RWPE1 (cell line): ENCODE measurements at regions not wholly inside any gene's neighbourhood (a gene's known extent, or its start where the extent isn't known, plus 50 kb on each side); places are given as distances from the start of the nearest gene placed in this dataset.

ENCODE experiments used
- CTCF ChIA-PET: fragments of 350-600 bp; sonication (Branson Sonifier 250); formaldehyde crosslinking; extraction: SDS; loops from one replicate; lab custom pipeline; 2021; lab: Yijun Ruan, JAX
- POLR2A ChIA-PET: fragments of 400-600 bp; formaldehyde crosslinking; extraction: SDS; loops from one replicate; lab custom pipeline; 2020; ENCODE audit warnings: antibody characterized with exemption; ENCODE audit not compliant: low non-redundant PET; lab: Yijun Ruan, JAX
- DNase-seq: peaks from one replicate; pipeline ENCODE4 v3.0.0; 2012; ENCODE audit warnings: low spot score
- H3K27ac ChIP-seq: fragments of 450-650 bp; 2 replicates; pipeline ENCODE4 v1.5.1; 2017
- TF ChIP-seq, protein P1 (sequence below): fragments of 450-650 bp; conservative IDR thresholded peaks from 2 replicates; pipeline ENCODE4 v1.5.1; 2017; ENCODE audit warnings: low read depth, mild to moderate bottlenecking

DNA sequence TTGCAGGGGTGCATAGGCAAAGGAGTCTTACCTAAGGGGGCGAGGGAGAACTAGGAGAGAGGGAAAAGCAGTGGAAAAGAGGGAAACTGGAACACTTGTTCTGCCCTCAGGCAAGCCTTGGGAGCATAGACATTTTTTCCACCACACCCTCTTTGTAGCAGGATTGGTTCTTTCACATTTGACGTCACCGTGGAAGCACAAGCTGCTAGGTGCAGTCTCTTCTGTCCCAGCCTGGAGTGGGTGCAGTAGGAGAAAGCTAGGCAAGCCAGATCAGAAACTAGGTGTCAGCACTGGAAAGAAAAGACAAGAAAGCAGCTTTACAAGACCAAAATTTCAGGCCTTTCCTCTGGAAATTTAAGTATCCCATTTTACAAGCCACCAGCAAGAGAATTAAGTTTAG lies 440.4 kb downstream of the EFNA5 start:
- POLR2A ChIA-PET, result no interaction called here
- CTCF ChIA-PET, result interaction anchor here (0.6 to 0.7 kb wide), 2 partner anchors 64 to 131 kb away, joined by 3 read pairs; no protein-coding TSS in a partner anchor
- H3K27ac ChIP-seq, result no peak overlapping the region
- no peak for DNase-seq
- TF ChIP-seq, protein P1, sequence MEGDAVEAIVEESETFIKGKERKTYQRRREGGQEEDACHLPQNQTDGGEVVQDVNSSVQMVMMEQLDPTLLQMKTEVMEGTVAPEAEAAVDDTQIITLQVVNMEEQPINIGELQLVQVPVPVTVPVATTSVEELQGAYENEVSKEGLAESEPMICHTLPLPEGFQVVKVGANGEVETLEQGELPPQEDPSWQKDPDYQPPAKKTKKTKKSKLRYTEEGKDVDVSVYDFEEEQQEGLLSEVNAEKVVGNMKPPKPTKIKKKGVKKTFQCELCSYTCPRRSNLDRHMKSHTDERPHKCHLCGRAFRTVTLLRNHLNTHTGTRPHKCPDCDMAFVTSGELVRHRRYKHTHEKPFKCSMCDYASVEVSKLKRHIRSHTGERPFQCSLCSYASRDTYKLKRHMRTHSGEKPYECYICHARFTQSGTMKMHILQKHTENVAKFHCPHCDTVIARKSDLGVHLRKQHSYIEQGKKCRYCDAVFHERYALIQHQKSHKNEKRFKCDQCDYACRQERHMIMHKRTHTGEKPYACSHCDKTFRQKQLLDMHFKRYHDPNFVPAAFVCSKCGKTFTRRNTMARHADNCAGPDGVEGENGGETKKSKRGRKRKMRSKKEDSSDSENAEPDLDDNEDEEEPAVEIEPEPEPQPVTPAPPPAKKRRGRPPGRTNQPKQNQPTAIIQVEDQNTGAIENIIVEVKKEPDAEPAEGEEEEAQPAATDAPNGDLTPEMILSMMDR, result no peak

DNA sequence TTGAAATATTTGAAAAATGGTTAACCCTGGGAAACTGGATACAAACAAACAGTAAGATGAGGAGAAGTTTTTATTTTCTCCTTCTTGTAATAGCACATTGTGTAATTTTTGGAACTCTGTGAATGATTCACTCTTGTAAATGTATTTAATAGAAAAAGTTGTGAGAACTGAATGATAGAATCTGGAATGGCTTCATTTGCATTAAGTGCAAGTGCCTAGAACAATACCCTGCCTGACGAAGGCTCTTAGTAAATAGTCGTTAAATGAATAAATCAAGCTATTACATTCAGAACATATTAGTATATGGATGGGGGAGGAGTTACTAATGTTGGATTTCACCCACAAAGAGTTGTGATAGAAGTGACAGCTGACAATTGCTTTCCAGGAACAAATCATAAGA lies 442.5 kb downstream of the EFNA5 start:
- CTCF ChIA-PET, result interaction anchor here (0.6 kb wide), 1 partner anchor 132 kb away, joined by 3 read pairs; no protein-coding TSS in a partner anchor
- DNase-seq, result no peak
- POLR2A ChIA-PET, result no interaction called here
- TF ChIP-seq, protein P1, result no peak
- no peak overlapping the region for H3K27ac ChIP-seq

DNA sequence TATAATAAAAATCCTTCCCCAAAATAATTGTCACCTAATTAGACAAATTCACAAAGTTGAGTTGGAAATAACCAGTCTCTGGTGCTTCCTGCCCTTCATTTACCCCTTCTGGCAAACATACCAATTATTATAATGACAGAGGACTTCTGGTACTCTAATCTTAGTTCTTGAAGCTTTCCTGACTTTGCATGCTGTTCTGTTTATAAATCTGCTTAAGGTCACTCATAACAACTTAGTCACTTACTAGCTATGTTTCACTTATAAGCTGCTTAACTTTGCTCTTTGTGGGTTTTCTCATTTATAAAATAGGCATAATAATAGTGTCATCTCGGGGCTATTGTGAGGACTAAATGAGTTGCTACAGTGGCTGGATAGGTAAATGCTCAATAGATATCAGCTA lies 446.5 kb downstream of the EFNA5 start:
- no peak overlapping the region for H3K27ac ChIP-seq
- POLR2A ChIA-PET, result no interaction called here
- TF ChIP-seq, protein P1, result no peak
- DNase-seq, result no peak
- CTCF ChIA-PET, result interaction anchor here (0.9 kb wide), 1 partner anchor 24 kb away, joined by 3 read pairs; no protein-coding TSS in a partner anchor

DNA sequence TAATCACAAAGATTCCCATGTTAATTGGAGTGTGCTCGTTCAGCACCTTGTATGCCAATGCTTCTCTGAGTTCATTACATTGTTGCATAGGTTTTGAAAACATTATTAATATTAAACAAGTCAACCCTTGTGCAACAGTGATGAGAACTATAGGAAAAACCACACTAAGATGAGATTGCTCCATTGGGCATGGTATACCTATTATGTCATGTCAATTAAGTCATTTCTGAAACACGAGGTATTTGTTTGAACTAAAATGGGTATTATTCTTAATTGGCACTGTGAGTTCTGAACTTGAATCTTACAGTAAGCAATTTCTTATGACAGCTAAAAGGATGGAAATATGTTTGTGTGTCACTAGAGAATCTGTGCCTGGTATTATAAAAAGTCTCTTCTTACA lies 447.7 kb downstream of the EFNA5 start:
- POLR2A ChIA-PET, result no interaction called here
- TF ChIP-seq, protein P1, result no peak
- H3K27ac ChIP-seq, result no peak overlapping the region
- CTCF ChIA-PET, result no interaction called here
- DNase-seq, result no peak

DNA sequence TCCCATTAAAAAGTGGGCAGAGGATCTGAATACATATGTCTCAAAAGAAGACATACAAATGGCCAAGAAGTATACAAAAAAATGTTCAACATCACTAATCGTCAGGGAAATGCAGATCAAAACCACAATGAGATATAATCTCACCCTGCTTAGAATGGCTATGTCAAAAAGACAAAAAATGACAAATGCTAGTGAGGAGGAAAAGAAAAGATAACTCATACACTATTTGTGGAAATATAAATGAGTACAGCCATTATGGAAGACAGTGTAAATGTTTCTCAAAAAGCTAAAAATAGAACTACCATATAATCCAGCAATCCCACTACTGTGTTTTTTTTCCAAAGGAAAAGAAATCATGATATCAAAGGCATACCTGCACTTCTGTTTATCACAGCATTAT lies 450.7 kb downstream of the EFNA5 start:
- TF ChIP-seq, protein P1, result no peak
- POLR2A ChIA-PET, result no interaction called here
- DNase-seq, result no peak
- H3K27ac ChIP-seq, result no peak overlapping the region
- CTCF ChIA-PET, result no interaction called here

DNA sequence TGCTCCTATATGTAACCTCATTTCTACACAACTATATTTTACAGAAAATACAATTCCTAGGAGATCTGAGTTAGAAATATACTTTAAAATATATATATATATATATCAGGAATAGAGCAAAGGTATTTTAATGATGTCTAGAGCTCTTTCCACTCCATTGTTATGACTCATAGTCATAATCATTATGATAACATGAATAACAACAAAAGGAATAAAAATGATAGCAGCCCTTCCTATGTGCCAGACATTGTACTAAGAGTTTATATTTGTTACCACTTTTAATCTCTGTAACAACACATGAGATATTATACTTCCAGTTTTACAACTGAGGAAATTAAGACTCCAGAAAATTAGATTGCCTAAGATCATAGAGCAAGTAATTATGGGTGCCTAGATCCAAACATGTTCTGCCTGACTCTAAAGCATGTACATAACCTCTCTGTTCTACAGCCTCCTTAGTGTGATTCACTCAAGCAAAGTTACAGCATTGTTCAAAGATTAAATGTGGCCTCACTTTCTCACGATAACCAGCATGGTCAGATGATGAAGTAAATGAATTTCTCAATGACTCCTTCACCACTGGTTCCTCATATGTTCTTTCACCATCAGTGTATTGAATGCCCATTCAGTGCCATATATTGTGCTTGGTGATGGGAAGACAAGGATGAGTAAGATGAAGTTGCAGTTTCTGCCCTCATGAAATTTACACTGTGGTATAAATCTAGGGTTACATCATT lies 452.1 kb downstream of the EFNA5 start:
- H3K27ac ChIP-seq, result no peak overlapping the region
- POLR2A ChIA-PET, result no interaction called here
- no peak for DNase-seq
- TF ChIP-seq, protein P1, result no peak
- CTCF ChIA-PET, result interaction anchor here (0.9 kb wide), 1 partner anchor 588 kb away, joined by 3 read pairs; no protein-coding TSS in a partner anchor
